Smooth muscle cell (in vitro differentiated cells): ENCODE measurements at regions not wholly inside any gene's neighbourhood (a gene's known extent, or its start where the extent isn't known, plus 50 kb on each side); places are given as distances from the start of the nearest gene placed in this dataset.

Source experiments
- DNase-seq: peaks from one replicate; lab custom pipeline; 2025; ENCODE audit not compliant: unreplicated experiment; lab: John Stamatoyannopoulos, UW
- H2AFZ ChIP-seq: fragments of 200-600 bp; sonication (generic); 2 replicates; pipeline ENCODE4 v1.6.0; 2016; ENCODE audit warnings: antibody characterized with exemption, low read depth, mild to moderate bottlenecking
- H3F3A ChIP-seq: fragments of 200-600 bp; sonication (generic); 2 replicates; pipeline ENCODE4 v1.6.0; 2017; ENCODE audit warnings: antibody characterized with exemption, low read depth
- H3K27ac ChIP-seq: fragments of 200-600 bp; sonication (generic); 2 replicates; pipeline ENCODE4 v1.5.1; 2016; ENCODE audit warnings: low read depth, mild to moderate bottlenecking
- H3K27me3 ChIP-seq: fragments of 200-600 bp; sonication (generic); 2 replicates; pipeline ENCODE4 v1.6.1; 2016; ENCODE audit warnings: low read depth, mild to moderate bottlenecking
- H3K36me3 ChIP-seq: fragments of 200-600 bp; sonication (generic); 2 replicates; pipeline ENCODE4 v1.5.1; 2016; ENCODE audit warnings: low read depth
- H3K4me1 ChIP-seq: fragments of 200-600 bp; sonication (generic); 2 replicates; pipeline ENCODE4 v1.5.1; 2016; ENCODE audit warnings: low read depth
- H3K4me2 ChIP-seq: fragments of 200-600 bp; sonication (generic); 2 replicates; pipeline ENCODE4 v1.6.0; 2016; ENCODE audit warnings: mild to moderate bottlenecking
- H3K4me3 ChIP-seq: fragments of 200-600 bp; sonication (generic); 2 replicates; pipeline ENCODE4 v1.5.1; 2016; ENCODE audit warnings: mild to moderate bottlenecking
- H3K79me2 ChIP-seq: fragments of 200-600 bp; sonication (generic); 2 replicates; pipeline ENCODE4 v1.6.0; 2016; ENCODE audit warnings: low read depth, mild to moderate bottlenecking
- H3K9ac ChIP-seq: fragments of 200-600 bp; sonication (generic); 2 replicates; pipeline ENCODE4 v1.6.0; 2016; ENCODE audit warnings: low read depth
- H3K9me3 ChIP-seq: fragments of 200-600 bp; sonication (generic); replicated peaks from 2 replicates; pipeline ENCODE4 v1.5.1; 2016; ENCODE audit warnings: low read depth
- H4K20me1 ChIP-seq: fragments of 200-600 bp; sonication (generic); 2 replicates; pipeline ENCODE4 v1.6.0; 2016; ENCODE audit warnings: low read depth
- WGBS: methylation state at CpG from one replicate; pipeline ENCODE4 v1.1.7; 2016; ENCODE audit warnings: low lambda C conversion rate; 5-methylcytosine and 5-hydroxymethylcytosine counted together
- TF ChIP-seq, protein P1 (sequence below): fragments of 200-600 bp; sonication (generic); IDR thresholded peaks from 2 replicates; pipeline ENCODE4 v1.5.1; 2017; ENCODE audit warnings: borderline replicate concordance, mild to moderate bottlenecking, antibody characterized with exemption; ENCODE audit not compliant: insufficient read depth, poor library complexity, severe bottlenecking

GRCh38 chr4:133802359-133803140, 399.0 kb downstream of the PABPC4L start:
- peak overlapping the region; percentile 61 for H3K27ac ChIP-seq
- DNase-seq: no peak
- TF ChIP-seq, protein P1, sequence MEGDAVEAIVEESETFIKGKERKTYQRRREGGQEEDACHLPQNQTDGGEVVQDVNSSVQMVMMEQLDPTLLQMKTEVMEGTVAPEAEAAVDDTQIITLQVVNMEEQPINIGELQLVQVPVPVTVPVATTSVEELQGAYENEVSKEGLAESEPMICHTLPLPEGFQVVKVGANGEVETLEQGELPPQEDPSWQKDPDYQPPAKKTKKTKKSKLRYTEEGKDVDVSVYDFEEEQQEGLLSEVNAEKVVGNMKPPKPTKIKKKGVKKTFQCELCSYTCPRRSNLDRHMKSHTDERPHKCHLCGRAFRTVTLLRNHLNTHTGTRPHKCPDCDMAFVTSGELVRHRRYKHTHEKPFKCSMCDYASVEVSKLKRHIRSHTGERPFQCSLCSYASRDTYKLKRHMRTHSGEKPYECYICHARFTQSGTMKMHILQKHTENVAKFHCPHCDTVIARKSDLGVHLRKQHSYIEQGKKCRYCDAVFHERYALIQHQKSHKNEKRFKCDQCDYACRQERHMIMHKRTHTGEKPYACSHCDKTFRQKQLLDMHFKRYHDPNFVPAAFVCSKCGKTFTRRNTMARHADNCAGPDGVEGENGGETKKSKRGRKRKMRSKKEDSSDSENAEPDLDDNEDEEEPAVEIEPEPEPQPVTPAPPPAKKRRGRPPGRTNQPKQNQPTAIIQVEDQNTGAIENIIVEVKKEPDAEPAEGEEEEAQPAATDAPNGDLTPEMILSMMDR: no peak

GRCh38 chr4:133801883-133802282, 399.7 kb downstream of the PABPC4L start:
- Histone ChIP-seq H3K9ac (no peak overlapping the region), H4K20me1 (no peaks in the 10 kb centered on the region), H3K79me2 (no peaks in the 10 kb centered on the region), H3K27me3 (no peaks in the 10 kb centered on the region), H3K27ac (peak overlapping the region; percentile 61), H3K36me3 (no peaks in the 10 kb centered on the region), H3K4me3 (no peak overlapping the region), H3K9me3 (no peaks in the 10 kb centered on the region), H3F3A (no peaks in the 10 kb centered on the region), H2AFZ (peak overlapping the region; percentile 39), H3K4me2 (peak overlapping the region; percentile 5), H3K4me1 (peaks cover 27% of the 10 kb centered on the region)
- TF ChIP-seq, protein P1: no peak
- DNase-seq: no peak

More at GRCh38 chr4:133802359-133803140, 399.0 kb downstream of the PABPC4L start:
- WGBS: 48% methylated on average over 3 of the region's 3 CpGs
- no peak overlapping the region for H2AFZ ChIP-seq
- no peak overlapping the region for H3K9ac ChIP-seq
- no peaks in the 10 kb centered on the region for H3K27me3 ChIP-seq
- H3K4me3 ChIP-seq: no peak overlapping the region
- no peaks in the 10 kb centered on the region for H4K20me1 ChIP-seq
- H3K36me3 ChIP-seq: no peaks in the 10 kb centered on the region
- H3K79me2 ChIP-seq: no peaks in the 10 kb centered on the region
- H3K9me3 ChIP-seq: no peaks in the 10 kb centered on the region
- H3K4me1 ChIP-seq: peaks cover 27% of the 10 kb centered on the region
- H3K4me2 ChIP-seq: peak overlapping the region; percentile 5
- no peaks in the 10 kb centered on the region for H3F3A ChIP-seq

DNA sequence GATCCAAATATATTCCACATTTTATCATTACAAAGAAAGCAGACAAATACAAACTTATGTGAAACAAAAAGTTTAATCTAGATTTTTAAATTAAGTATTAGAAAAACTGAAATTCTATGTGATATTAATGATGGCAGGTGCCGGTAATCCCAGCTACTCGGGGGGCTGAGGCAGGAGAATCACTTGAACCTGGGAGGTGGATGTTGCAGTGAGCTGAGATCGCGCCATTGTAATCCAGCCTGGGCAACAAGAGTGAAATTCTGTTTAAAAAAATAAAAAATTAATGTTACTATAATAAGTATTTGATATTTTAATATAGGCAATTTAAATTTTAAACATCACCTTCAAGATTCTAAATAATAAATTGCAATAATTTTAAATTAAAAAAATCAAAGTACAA, 400.6 kb downstream of the PABPC4L start:
- Histone ChIP-seq H2AFZ (no peak overlapping the region), H3K27ac (no peak overlapping the region), H3K27me3 (no peaks in the 10 kb centered on the region), H3K4me1 (peaks cover 27% of the 10 kb centered on the region), H3K4me2 (no peak overlapping the region), H3K9ac (no peak overlapping the region), H3K9me3 (no peaks in the 10 kb centered on the region), H4K20me1 (no peaks in the 10 kb centered on the region), H3K36me3 (no peaks in the 10 kb centered on the region), H3K4me3 (no peak overlapping the region), H3F3A (no peaks in the 10 kb centered on the region), H3K79me2 (no peaks in the 10 kb centered on the region)
- WGBS: over 99% methylated on average over 4 of the region's 4 CpGs
- TF ChIP-seq, protein P1: no peak
- DNase-seq: no peak

GRCh38 chr4:133799717-133800315, 401.8 kb downstream of the PABPC4L start:
- WGBS: 58% methylated on average over 3 of the region's 3 CpGs
- H3K4me2 ChIP-seq: no peak overlapping the region
- no peaks in the 10 kb centered on the region for H3F3A ChIP-seq
- H3K4me3 ChIP-seq: no peak overlapping the region
- peaks cover 27% of the 10 kb centered on the region for H3K4me1 ChIP-seq
- no peak overlapping the region for H3K9ac ChIP-seq
- no peaks in the 10 kb centered on the region for H4K20me1 ChIP-seq
- H3K27me3 ChIP-seq: no peaks in the 10 kb centered on the region
- no peaks in the 10 kb centered on the region for H3K79me2 ChIP-seq
- no peak overlapping the region for H3K27ac ChIP-seq
- no peak for DNase-seq
- H3K36me3 ChIP-seq: no peaks in the 10 kb centered on the region
- TF ChIP-seq, protein P1: no peak
- H3K9me3 ChIP-seq: no peaks in the 10 kb centered on the region
- H2AFZ ChIP-seq: peak overlapping the region; percentile 16
